LHCN-M2 (cell line): ENCODE measurements at regions not wholly inside any gene's neighbourhood (a gene's known extent, or its start where the extent isn't known, plus 50 kb on each side); places are given as distances from the start of the nearest gene placed in this dataset.

Experiments
- DNase-seq: peaks from one replicate; pipeline ENCODE4 v3.0.0-alpha.2; 2012; ENCODE audit warnings: low read depth

DNA sequence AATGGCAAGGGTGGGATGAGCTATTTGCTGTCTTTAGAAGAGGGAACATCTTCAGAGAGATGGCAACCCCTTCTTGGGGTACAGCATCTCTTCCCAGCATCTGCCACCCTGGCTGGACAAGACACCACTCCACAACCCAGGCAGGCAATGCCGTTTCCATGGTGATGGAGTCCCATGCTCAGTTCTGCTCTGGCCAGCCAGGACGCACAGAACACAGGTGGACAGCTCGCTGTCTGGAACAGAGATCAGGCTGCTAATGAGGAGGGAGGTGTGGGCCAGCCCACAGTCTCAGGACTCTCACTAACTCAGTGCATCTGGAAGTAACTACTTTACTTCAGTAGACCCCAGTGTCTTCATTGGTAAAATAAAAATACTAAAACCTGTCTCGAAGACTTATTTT is 321.0 kb upstream of the CPEB2 start:
- DNase-seq: no peak

DNA sequence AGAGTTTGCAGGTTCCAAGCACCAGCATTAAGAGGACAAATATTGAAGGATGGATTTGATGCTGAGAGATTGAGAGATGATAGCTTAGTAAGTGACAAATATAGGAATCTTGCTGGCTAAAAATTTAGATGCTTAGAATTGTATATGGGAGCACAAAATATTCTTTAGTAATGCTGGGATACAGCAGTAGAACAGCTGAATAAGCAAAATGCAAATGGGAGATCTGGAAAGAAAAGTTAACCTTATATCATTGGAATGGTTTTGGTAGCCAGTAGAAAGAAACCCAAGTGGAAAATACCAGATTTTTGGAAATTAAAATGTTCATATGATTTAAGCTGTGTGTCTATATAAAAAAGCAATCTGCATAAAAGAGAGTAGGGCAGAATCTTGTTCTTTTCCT is 308.6 kb upstream of the CPEB2 start:
- DNase-seq: no peak

GRCh38 chr4:14695095-14695845 is 307.0 kb upstream of the CPEB2 start:
- DNase-seq: peak; percentile 62

- no peak for DNase-seq
Measured at GRCh38 chr4:14700083-14700482, 302.2 kb upstream of the CPEB2 start.

- DNase-seq: no peak
Measured at GRCh38 chr4:14700544-14700943, 301.7 kb upstream of the CPEB2 start.

GRCh38 chr4:14701389-14701788 is 300.9 kb upstream of the CPEB2 start:
- no peak for DNase-seq

DNA sequence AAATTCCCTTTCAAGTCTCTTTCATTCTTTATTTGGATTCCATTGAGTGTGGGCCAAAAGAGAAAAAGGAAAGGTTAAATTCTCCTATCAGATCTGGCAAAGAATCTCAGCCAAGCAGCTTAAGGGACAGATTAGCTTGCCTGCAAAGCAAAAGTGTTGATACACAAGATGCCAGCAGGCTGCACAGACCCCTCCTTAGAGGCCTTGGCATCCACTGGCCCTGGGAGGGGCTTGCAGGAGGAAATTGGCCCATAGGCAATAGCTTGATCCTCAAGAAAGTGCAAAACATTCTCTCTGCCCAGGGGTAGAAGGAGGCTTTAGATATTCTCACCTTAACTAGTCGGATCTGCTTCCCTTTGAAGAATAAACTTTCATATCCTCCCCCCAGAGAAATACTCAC is 300.4 kb upstream of the CPEB2 start:
- DNase-seq: no peak

- no peak for DNase-seq
Measured at GRCh38 chr4:14708574-14708973, 293.7 kb upstream of the CPEB2 start.

DNA sequence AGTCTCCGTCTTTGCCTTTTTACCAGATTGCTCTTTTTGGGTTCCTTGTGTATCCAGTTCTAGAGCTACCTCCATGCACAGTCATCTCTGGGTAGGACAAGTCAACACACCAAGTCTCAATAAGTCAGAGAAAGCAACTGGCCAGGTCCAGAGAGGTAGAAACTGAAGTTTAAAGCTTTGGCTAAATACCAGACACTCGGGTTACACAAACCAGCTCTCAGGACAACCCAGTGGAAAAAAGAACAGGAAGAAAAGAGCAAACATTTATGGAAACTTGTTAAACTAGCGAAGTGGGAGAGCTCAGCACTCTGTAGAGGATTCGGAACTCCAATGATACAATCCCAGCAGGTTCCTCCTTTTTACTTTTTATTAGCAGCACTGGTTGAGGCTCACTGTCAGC is 291.0 kb upstream of the CPEB2 start:
- DNase-seq: no peak

GRCh38 chr4:14716691-14717090 is 285.6 kb upstream of the CPEB2 start:
- DNase-seq: no peak

DNA sequence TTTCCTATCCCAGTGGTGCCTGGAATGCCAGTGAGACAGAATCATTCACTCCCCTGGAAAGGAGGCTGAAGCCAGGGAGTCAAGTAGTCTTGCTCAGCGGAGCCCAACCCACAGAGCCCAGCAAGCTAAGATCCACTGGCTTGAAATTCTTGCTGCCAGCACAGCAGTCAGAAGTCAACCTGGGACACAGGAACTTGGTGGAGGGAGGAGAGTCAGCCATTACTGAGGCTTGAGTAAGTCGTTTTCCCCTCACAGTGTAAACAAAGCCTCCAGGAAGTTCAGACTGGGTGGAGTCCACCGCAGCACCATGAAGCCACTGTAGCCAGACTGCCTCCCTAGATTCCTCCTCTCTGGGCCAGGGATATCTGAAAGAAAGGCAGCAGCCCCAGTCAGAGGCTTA is 283.2 kb upstream of the CPEB2 start:
- peak; percentile 25 for DNase-seq

- DNase-seq: no peak
Measured at GRCh38 chr4:14726441-14726840, 275.8 kb upstream of the CPEB2 start.

- peak; percentile 76 for DNase-seq
Measured at GRCh38 chr4:14726877-14727361, 275.4 kb upstream of the CPEB2 start.

- no peak for DNase-seq
Measured at GRCh38 chr4:14729282-14730000, 272.8 kb upstream of the CPEB2 start.

- no peak for DNase-seq
Measured at GRCh38 chr4:14742054-14742453, 260.2 kb upstream of the CPEB2 start.

DNA sequence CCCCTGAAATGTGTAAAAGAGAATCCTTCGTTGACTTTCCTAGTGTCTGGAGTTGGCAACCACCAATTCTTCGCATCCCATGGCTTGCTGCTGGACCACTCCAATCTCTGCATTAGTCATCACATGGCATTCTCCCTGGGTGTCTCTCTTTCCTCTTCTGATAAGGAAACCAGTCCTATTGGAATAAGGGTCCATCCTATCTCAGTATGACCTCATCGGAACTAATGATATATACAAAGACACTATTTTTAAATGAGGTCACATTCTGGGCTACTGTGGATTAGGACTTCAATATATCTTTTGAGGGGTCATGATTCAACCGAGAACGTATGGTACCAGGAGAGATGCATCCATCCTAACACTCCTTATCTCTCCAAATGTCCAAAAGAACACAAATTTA is 259.1 kb upstream of the CPEB2 start:
- DNase-seq: no peak

GRCh38 chr4:14743601-14744000 is 258.7 kb upstream of the CPEB2 start:
- peak; percentile 64 for DNase-seq

DNA sequence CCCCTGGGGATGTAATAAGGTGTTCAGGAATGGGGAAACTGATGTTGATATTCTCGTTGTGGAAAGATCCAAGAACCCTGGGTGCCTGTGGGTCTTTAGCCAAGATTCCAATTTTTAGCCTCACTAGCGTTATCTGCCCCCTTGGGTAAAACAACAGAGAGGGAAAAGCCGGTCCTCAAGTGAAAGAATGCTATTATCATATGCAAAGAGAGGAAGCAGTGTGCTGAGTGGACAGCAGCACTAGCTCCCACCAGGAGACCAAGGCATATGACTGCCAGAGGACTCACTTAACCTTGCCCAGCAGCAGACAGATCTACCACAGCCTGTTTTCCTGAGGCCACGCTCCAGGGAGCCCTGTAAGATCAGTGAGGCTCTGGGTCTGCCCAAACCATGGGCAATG is 257.9 kb upstream of the CPEB2 start:
- no peak for DNase-seq

DNA sequence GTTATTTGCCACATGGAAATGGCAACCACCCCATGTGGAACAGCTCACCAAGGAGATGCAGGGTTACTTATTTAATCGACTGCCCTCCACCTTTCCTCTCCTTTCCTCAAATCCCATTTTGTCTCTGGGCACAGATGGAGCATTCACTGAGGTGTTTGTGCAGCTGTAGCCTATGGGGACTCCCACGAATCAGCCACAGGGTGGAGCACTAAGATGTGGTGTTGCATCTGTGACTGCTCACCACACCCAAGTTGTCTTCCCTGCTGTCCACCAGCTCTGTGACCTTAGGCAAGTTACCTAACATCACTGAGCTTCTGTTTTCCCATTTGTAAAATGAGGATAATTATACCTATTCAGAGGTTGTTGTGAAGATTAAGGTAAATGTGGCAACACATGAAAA is 252.4 kb upstream of the CPEB2 start:
- peak; percentile 52 for DNase-seq

- no peak for DNase-seq
Measured at GRCh38 chr4:14752341-14753046, 249.8 kb upstream of the CPEB2 start.

GRCh38 chr4:14767142-14767541 is 235.1 kb upstream of the CPEB2 start:
- no peak for DNase-seq

- DNase-seq: no peak
Measured at GRCh38 chr4:14768449-14768848, 233.8 kb upstream of the CPEB2 start.

GRCh38 chr4:14769993-14770392 is 232.3 kb upstream of the CPEB2 start:
- no peak for DNase-seq
